Stimulated activated effector memory CD8-positive, alpha-beta T cell treated with anti-CD3 and anti-CD28 coated beads, Interleukin-12 subunit alpha, Interleukin-12 subunit beta, amount 100 ng/mL, for 72 hours (primary cell): ENCODE measurements at regions not wholly inside any gene's neighbourhood (a gene's known extent, or its start where the extent isn't known, plus 50 kb on each side); places are given as distances from the start of the nearest gene placed in this dataset.

Source experiments
- ATAC-seq: fragments of 150-1000 bp; cut with Tn5 transposase; 2 replicates; pipeline ENCODE4 v1.10.0; 2021
- DNase-seq, 2 donors: peaks; one replicate each; pipeline ENCODE4 v3.0.0; 2021 to 2022; ENCODE audit warnings: low spot score in 2 of 2
- H3K27ac Mint-ChIP-seq: one replicate; pipeline ENCODE4 v1.8.0; 2022; ENCODE audit warnings: mild to moderate bottlenecking, mixed read lengths
- H3K36me3 Mint-ChIP-seq: one replicate; pipeline ENCODE4 v1.8.0; 2022; ENCODE audit warnings: mild to moderate bottlenecking, mixed read lengths
- H3K4me1 Mint-ChIP-seq: one replicate; pipeline ENCODE4 v1.8.0; 2022; ENCODE audit warnings: mixed read lengths
- H3K4me3 Mint-ChIP-seq: one replicate; pipeline ENCODE4 v1.8.0; 2022; ENCODE audit warnings: mild to moderate bottlenecking, mixed read lengths
- H3K9me3 Mint-ChIP-seq: one replicate; pipeline ENCODE4 v1.8.0; 2022; ENCODE audit warnings: mixed read lengths

- DNase-seq (no peak), ATAC-seq (no peak)
- H3K9me3 Mint-ChIP-seq: no peaks in the 10 kb centered on the region
- H3K4me3 Mint-ChIP-seq: no peak overlapping the region
- H3K36me3 Mint-ChIP-seq: no peaks in the 10 kb centered on the region
- H3K27ac Mint-ChIP-seq: no peak overlapping the region
- H3K4me1 Mint-ChIP-seq: peaks cover 5% of the 10 kb centered on the region
Measured at GRCh38 chr5:173740400-173740799, 124.0 kb upstream of the BOD1 start.

DNA sequence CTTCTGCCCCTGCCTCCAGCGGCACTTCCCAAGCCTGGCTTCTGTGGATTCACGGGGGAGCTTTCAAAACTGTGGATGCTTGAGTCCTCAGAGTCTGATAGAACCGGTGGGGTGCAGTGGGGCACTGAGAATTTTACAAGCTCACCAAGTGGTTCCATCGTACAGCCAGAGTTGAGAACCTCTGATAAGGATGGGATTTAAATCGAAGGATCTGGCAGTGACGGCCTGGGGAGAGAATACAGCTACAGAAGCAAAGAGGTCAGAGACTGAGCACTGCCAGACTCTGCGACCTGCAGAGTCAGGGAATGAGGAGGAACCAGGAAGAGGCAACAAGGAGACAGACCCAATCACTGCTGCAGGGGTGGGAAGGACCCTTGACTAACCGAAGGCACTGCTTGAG lies 124.6 kb upstream of the BOD1 start:
- H3K36me3 Mint-ChIP-seq: no peaks in the 10 kb centered on the region
- peaks cover 5% of the 10 kb centered on the region for H3K4me1 Mint-ChIP-seq
- ATAC-seq (no peak), DNase-seq (no peak)
- H3K4me3 Mint-ChIP-seq: no peak overlapping the region
- no peak overlapping the region for H3K27ac Mint-ChIP-seq
- H3K9me3 Mint-ChIP-seq: no peaks in the 10 kb centered on the region

DNA sequence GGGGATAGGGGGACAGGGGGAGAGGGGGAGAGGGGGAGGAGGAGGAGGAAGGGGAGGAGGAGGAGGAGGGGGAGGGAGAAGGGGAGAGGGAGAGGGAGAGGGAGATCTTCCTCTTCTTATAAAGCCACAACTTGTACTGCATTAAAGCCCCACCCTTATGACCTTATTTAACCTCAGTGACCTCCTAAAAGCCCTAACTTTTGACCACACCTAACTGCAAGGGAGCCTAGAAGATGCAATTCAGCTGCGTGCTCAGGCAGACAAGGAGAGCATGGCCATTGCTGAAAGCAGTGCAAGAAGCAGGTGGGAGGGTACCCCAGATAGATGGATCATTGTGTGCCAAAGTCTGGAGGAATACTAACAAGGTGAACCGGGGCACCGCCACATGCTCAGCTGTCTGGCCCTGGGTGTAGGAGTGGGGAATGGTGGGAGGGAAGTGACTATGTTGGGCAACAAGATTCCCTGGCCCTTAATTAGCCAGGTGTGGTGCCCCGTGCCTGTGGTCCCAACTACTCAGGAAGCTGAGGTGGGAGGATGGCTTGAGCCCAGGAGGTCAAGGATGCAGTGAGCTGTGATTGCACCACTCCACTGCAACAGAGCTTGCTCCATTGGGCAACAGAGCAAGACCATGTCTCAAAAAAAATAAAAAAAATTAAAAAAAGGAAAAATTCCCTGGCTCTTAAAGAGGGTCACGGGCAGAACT lies 125.4 kb upstream of the BOD1 start:
- DNase-seq (no peak), ATAC-seq (no peak)
- no peak overlapping the region for H3K4me3 Mint-ChIP-seq
- H3K36me3 Mint-ChIP-seq: no peaks in the 10 kb centered on the region
- no peaks in the 10 kb centered on the region for H3K9me3 Mint-ChIP-seq
- H3K27ac Mint-ChIP-seq: no peak overlapping the region
- peaks cover 5% of the 10 kb centered on the region for H3K4me1 Mint-ChIP-seq

DNA sequence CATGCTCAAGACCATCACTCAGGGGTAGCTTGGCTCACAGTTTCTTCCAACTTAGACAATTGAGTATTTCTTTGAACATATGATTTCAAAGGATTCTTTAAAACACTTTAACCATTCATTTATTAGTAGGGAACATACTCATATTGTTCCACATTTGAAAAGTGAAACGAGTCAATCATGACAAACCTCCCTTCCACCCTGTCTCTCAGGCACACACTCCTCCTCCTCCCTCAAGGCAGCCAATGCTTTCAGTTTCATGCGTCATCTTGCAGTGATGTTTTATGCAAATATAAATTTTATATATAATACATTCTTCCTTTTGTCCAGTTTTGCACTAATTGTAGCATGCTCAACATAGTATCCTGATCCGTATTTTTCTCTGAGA lies 126.0 kb upstream of the BOD1 start:
- ATAC-seq (peak; percentile 62), DNase-seq (no peak)
- Mint-ChIP-seq H3K4me1 (peaks cover 5% of the 10 kb centered on the region), H3K9me3 (no peaks in the 10 kb centered on the region), H3K4me3 (no peak overlapping the region), H3K27ac (no peak overlapping the region), H3K36me3 (no peaks in the 10 kb centered on the region)

GRCh38 chr5:173743641-173744343 lies 127.3 kb upstream of the BOD1 start:
- DNase-seq (no peak), ATAC-seq (no peak)
- H3K36me3 Mint-ChIP-seq: no peaks in the 10 kb centered on the region
- no peak overlapping the region for H3K4me3 Mint-ChIP-seq
- H3K4me1 Mint-ChIP-seq: peaks cover 5% of the 10 kb centered on the region
- H3K27ac Mint-ChIP-seq: no peak overlapping the region
- H3K9me3 Mint-ChIP-seq: no peaks in the 10 kb centered on the region

DNA sequence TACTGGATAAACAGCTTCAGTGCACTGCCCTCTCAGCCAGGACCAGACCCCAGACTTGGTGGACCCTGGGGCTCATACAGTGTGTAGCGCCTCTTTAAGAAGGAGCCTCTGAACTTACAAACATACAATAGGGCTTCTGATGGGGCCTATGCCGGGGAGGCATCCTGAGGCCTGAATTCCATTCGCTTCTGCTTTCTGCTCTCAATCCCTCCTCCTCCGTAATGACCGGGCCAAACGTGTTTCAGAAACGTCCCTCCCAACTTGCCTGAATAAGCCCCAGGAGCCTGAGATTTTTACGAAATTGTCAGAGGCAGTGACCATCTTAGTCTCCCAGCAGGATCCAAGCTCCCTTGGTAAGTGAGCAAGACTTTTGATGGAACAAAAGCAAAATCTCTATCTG lies 128.1 kb upstream of the BOD1 start:
- DNase-seq (no peak), ATAC-seq (no peak)
- Mint-ChIP-seq H3K27ac (no peak overlapping the region), H3K4me3 (no peak overlapping the region), H3K9me3 (no peaks in the 10 kb centered on the region), H3K4me1 (peaks cover 5% of the 10 kb centered on the region), H3K36me3 (no peaks in the 10 kb centered on the region)

DNA sequence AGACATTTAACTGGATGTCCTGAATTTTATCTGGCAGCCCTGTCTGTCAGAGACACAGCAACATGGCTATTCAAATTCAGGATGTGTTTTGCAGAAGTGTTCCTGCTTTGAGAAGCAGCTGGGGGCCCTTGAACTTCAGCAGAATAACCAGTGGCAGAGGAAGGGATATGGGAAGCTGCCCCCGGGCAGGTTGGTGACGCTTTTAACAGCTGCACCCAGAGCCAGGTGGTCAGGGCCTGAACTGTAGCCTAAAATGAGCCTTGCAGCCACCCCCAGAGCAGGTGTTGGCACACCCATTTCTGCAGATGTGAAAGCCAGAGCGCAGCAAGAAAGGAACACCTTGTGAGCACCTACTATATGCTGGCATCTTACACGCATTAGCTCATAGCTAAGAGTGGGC lies 128.7 kb upstream of the BOD1 start:
- DNase-seq (no peak), ATAC-seq (no peak)
- Mint-ChIP-seq H3K9me3 (no peaks in the 10 kb centered on the region), H3K4me3 (no peak overlapping the region), H3K27ac (no peak overlapping the region), H3K36me3 (no peaks in the 10 kb centered on the region), H3K4me1 (peaks cover 5% of the 10 kb centered on the region)

- Mint-ChIP-seq H3K9me3 (no peaks in the 10 kb centered on the region), H3K27ac (no peak overlapping the region), H3K36me3 (no peaks in the 10 kb centered on the region), H3K4me3 (no peak overlapping the region), H3K4me1 (peaks cover 5% of the 10 kb centered on the region)
- DNase-seq (no peak), ATAC-seq (no peak)
Measured at GRCh38 chr5:173745557-173745956, 129.1 kb upstream of the BOD1 start.

- H3K4me1 Mint-ChIP-seq: peaks cover 2% of the 10 kb centered on the region
- H3K36me3 Mint-ChIP-seq: no peaks in the 10 kb centered on the region
- no peak overlapping the region for H3K27ac Mint-ChIP-seq
- ATAC-seq (no peak), DNase-seq (no peak)
- H3K9me3 Mint-ChIP-seq: no peaks in the 10 kb centered on the region
- H3K4me3 Mint-ChIP-seq: no peak overlapping the region
Measured at GRCh38 chr5:173746047-173746646, 129.7 kb upstream of the BOD1 start.

DNA sequence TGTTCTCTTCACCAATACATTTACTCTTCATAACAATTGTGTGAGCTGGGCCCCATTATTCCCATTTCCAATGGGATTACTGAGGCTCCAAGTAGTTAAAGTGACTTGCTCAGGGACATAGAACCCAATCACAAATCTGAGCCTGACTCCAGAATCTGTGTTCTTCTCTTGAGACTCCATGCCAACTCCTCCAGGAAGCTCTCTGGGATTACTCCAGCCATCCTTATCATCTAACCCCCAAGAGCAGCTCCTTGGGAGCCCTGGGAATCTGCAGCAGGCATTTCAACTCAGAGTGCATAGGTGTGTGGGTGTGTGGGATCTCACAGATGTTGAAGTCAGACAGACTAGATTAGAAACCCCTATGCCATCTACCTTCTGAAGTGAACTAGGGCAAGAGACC lies 131.4 kb upstream of the BOD1 start:
- Mint-ChIP-seq H3K4me3 (no peak overlapping the region), H3K4me1 (no peaks in the 10 kb centered on the region), H3K9me3 (no peaks in the 10 kb centered on the region), H3K27ac (no peak overlapping the region), H3K36me3 (no peaks in the 10 kb centered on the region)
- DNase-seq (no peak), ATAC-seq (no peak)

DNA sequence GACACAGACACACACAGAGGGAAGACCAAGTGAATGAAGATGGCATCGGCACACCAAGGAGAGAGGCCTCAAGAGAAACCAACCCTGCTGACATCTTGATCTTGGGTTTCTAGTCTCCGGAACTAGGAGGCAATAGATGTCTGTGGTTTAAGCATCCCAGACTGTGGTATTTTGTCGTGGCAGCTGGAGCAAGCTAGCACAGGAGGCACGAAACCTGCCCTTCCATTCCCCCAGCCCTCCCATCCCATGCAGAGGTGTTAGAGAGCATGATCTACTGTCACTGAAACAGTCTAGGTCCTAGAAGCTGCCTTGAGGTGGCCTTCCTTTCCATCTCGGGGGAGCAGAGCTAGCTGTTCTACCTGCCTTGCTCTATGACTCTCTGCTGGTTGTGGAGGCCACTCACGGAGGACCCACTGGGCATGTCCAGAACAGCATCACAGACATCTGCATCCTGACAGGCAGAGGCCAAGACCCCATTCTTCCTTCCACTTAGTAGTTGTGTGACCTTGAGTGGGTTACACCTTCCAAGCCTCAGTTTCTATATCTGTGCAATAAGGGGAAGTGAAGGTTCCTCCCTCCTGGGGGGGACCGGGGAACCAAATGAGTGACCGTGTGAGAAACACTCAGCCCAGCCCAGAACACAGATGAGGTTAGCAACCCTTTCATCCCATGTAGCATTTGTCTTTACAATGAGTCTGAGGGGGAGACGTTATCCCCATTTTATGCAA lies 134.3 kb upstream of the BOD1 start:
- Mint-ChIP-seq H3K36me3 (no peaks in the 10 kb centered on the region), H3K4me3 (no peak overlapping the region), H3K27ac (no peak overlapping the region), H3K9me3 (no peaks in the 10 kb centered on the region), H3K4me1 (no peaks in the 10 kb centered on the region)
- DNase-seq: no peak
- ATAC-seq: no peak

- DNase-seq: no peak
- ATAC-seq: no peak
- H3K36me3 Mint-ChIP-seq: no peaks in the 10 kb centered on the region
- no peaks in the 10 kb centered on the region for H3K9me3 Mint-ChIP-seq
- H3K27ac Mint-ChIP-seq: no peak overlapping the region
- no peak overlapping the region for H3K4me3 Mint-ChIP-seq
- H3K4me1 Mint-ChIP-seq: no peaks in the 10 kb centered on the region
Measured at GRCh38 chr5:173751266-173751600, 134.8 kb upstream of the BOD1 start.

DNA sequence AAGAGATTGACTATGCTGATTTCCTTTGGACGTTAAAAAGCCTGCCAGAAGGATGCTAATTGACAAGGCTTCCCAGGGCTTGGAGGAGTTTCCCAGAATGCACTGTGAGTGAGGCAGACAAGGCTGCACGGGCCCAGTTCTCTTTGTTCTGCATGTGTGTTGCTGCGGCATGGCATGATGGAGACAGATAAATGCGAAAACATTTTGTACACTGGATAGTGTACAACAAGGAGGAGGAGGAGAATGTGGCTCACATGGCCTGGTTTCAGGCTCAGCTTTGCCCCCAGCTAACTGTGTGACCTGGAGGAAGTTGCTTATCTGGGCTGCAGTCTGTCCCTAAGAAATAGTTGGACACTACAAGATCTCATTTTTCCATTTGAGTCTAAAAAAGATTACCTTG lies 135.5 kb upstream of the CPEB4 start:
- H3K9me3 Mint-ChIP-seq: no peaks in the 10 kb centered on the region
- no peak for ATAC-seq
- no peak overlapping the region for H3K27ac Mint-ChIP-seq

DNA sequence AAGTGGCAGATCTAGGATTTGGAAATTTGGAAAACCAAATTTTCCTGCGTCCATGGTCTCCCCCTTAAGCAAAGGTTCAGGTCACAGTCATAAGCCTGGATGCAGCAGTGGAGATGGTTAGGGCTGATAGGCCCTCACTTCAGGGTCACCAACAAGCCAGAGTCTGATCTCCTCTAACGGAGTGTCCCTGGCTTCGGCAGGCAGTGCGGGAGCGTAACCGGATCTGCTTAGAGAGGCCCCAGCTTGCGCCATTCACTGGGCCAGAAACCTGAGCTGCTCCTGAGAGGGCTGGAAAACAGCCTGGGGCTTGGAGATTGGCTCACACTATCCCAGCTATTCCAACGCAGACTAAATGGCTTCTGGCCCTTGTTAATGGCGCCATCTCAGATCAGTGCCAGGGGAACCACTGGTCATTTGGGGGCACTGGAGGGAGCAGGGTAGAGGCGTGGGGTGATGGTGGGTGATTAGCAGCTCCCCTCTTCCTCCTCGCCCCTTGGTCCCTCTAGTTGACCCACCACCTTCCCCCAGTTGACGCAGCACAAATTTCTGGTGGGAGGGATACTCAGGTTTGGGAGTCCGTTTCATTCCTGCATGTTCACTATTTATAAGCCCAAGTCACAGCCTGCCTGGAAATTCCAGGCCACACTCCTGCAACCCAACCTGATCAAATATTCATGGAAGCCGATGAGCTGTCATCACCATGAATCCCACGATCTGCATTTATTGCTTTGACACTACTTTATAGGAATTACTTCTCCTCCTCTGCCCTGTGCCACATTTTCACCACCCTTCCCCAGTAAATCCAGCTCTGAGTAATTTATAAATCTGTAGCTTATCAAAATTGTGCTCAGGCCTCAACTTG lies 134.6 kb upstream of the CPEB4 start:
- H3K4me1 Mint-ChIP-seq: no peaks in the 10 kb centered on the region
- H3K27ac Mint-ChIP-seq: no peak overlapping the region
- DNase-seq (no peak), ATAC-seq (no peak)
- no peaks in the 10 kb centered on the region for H3K36me3 Mint-ChIP-seq
- no peak overlapping the region for H3K4me3 Mint-ChIP-seq
- no peaks in the 10 kb centered on the region for H3K9me3 Mint-ChIP-seq

More for the DNA sequence above, 135.5 kb upstream of the CPEB4 start:
- Mint-ChIP-seq H3K36me3 (no peaks in the 10 kb centered on the region), H3K4me3 (no peak overlapping the region), H3K4me1 (no peaks in the 10 kb centered on the region)
- no peak for DNase-seq

DNA sequence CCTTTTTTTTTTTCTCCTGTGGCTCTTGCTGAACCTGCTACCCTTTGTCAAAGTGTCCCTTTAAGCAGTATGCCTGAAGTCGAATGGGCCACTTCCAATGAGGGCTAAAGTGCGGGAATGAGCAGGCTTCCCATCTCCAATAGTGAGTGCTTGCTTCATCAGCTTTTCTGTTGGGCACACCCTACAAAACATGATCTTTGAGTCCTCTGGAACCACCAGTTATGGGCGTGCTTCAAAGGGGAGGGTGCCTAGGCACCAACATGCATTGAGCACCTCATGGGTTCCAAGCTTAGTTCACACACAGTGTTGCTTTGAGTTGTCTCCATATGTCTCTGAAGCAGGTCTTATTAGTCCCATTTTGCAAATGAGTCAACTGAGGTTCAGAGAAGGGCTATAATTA lies 132.8 kb upstream of the CPEB4 start:
- ATAC-seq (no peak), DNase-seq (no peak)
- no peaks in the 10 kb centered on the region for H3K36me3 Mint-ChIP-seq
- H3K27ac Mint-ChIP-seq: no peak overlapping the region
- H3K9me3 Mint-ChIP-seq: no peaks in the 10 kb centered on the region
- H3K4me1 Mint-ChIP-seq: no peaks in the 10 kb centered on the region
- no peak overlapping the region for H3K4me3 Mint-ChIP-seq
